HG02840 (cell line): ENCODE measurements at regions not wholly inside any gene's neighbourhood (a gene's known extent, or its start where the extent isn't known, plus 50 kb on each side); places are given as distances from the start of the nearest gene placed in this dataset.

Experiments used
- ATAC-seq: cut with Tn5 transposase; IDR thresholded peaks from one replicate; pipeline ENCODE4 v1.9.1; 2021; ENCODE audit warnings: mild to moderate bottlenecking, moderate library complexity, moderate number of reproducible peaks; ENCODE audit not compliant: unreplicated experiment, low FRiP score

- no peak for ATAC-seq
Observed at GRCh38 chr1:90502696-90503095, 214.4 kb downstream of the BARHL2 start.

DNA sequence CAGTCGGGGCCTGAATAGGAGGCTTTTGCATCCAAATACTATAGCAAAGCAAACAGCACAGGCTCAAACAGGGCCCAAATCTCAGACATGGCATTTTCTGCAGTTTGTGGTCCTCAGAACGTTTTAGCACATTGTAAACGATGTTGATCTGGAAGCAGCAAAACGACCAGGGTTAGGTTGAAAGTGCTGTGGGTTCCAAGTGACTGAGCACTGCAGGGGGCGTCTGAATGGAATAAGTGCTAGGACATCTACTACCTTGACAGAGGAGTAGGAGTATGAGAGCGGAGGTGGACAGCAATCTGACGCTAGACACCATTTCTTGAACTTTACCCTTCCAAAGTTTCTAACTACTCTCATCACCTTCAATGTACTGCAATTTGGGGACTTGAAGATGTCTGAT is 214.9 kb downstream of the BARHL2 start:
- no peak for ATAC-seq

GRCh38 chr1:90501281-90501680 is 215.8 kb downstream of the BARHL2 start:
- no peak for ATAC-seq

DNA sequence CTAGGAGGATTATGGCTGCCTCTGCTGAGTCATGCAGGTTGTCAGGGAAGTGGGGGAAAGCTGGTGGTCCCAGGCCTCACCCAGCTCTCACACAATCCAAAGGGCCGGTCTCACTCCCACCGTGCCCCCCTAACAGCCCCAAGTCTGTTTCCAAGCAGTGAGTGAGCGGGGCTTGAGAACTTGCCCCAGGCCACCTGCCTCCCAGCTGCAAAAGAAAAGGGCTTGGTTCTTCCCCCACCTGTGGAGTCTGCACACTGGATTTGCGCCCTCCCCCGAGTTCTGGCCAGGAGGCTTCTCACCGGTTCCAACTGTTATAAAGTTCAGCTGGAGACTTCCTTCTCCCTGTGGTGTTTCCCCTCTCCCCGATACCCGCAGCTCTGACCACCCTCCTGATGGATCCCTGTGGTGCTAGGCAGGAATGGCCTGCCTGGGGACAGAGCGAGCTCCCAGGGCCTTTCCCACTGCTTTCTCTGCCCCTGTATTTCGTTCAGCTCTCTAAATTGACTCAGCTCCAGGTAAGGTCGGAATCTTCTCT is 222.3 kb downstream of the BARHL2 start:
- ATAC-seq: no peak

GRCh38 chr1:90488451-90488850 is 228.7 kb downstream of the BARHL2 start:
- ATAC-seq: no peak

- ATAC-seq: no peak
Observed at GRCh38 chr1:90486996-90487395, 230.1 kb downstream of the BARHL2 start.

DNA sequence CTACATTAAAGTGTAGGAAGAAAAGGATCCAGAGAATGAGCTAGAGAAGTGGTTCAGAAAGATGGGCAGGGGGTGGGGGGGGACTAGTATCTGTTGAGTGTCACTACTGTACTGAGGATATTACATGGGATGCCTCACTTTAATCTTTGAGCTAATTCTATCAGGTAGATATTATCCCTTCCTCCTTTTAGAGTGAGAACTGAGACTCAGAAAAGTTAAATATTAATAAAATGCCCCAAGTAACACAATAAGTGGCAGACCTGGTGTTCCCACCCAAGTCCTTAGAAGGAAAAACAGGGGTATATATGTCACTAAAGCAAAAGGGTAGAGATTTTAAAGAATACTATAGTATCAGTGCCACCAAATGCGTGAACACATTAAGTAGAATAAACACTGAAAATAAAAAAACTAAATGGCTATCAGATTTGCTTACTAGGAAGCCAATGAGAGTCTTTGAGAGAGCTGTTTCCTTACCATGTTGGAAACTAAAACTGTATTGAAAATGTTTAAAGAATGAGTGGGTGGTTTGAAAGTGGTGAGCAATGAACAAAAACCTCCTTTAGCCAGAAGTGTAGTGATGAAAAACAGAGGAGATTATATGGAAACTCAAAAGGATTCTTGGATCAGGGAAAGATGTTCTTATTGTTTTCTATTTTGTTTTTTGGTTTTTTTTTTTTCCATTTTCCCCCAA is 230.8 kb downstream of the BARHL2 start:
- ATAC-seq: no peak

GRCh38 chr1:90480271-90480835 is 236.7 kb downstream of the BARHL2 start:
- ATAC-seq: no peak

GRCh38 chr1:90476994-90477393 is 240.1 kb downstream of the BARHL2 start:
- ATAC-seq: no peak

GRCh38 chr1:90476411-90476810 is 240.7 kb downstream of the BARHL2 start:
- ATAC-seq: no peak

DNA sequence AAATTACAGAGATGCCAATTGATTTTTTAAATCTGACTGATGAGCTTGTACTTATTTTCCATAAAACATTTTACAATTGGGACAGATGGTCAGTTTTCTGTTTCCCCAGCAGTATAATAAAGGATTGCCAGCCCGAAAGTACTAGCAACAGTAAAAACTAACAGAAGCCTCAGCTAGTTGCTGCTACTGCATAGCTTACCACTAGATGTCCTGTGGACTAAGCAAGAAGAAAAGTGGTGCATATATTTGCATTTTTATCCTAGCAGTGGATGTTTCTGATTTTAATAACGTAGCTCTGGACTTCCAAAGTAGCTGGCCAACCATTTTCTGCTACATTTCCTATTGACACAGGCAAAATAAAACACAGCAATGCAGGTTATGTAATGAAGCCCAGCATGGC is 241.5 kb downstream of the BARHL2 start:
- no peak for ATAC-seq

DNA sequence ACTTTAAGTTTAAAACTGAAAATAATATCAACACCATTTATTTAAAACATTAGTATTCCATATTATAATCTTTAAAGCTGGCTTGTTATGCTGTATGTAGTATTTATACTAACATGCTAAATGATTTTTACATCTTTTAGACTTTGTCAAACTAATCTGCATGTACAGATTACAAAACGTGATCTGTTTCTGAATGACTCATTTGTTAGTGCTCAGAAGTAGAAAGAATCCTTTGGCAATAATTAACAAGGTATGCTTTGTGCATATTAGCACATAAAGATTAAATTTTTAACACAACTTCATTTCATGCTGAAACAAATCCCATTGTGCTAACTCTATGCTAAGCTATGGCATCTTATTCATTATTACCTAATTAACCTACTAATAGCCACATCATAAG is 242.4 kb downstream of the BARHL2 start:
- ATAC-seq: no peak

DNA sequence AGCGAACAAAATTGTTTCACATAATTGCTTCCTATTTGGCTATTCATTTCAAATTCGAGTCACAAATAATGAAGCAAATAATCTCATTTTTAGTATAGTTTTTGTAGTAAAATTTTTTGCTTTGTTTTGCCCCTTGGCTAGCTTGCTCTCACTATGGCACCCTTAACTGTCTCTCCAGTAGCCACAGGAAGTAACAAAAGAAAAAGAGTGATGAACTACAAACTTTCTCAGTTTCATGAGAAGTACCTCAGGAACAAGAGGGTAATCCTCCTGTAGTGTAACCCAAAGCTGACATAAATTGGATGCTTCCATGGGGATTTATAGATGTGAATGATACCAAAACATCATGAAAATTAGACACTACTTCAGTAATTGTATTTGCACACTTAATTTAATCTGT is 242.9 kb downstream of the BARHL2 start:
- no peak for ATAC-seq

- no peak for ATAC-seq
Observed at GRCh38 chr1:90472775-90473174, 244.3 kb downstream of the BARHL2 start.

DNA sequence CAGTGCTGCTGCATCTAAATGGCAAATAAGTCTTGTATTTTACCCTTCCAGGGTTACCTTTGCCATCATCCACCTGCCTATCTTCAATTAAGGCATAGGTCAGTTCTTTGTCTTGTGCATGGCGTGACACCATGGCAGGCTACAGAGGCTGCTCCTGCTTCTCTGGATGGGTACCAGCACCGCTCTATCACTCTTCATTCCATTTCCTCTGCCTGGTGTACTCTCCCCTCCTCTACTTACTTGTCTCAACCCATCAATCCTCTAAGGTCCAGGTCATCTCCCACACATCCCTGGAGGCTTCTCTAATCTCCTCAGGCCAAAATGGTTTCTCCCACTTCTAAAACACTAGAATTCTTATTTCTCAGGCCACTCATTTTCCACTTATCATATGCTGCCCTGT is 257.5 kb downstream of the BARHL2 start:
- no peak for ATAC-seq

- no peak for ATAC-seq
Observed at GRCh38 chr1:90457985-90458384, 259.1 kb downstream of the BARHL2 start.

- ATAC-seq: no peak
Observed at GRCh38 chr1:90452491-90452890, 264.6 kb downstream of the BARHL2 start.

- no peak for ATAC-seq
Observed at GRCh38 chr1:90443354-90443753, 273.7 kb downstream of the BARHL2 start.

DNA sequence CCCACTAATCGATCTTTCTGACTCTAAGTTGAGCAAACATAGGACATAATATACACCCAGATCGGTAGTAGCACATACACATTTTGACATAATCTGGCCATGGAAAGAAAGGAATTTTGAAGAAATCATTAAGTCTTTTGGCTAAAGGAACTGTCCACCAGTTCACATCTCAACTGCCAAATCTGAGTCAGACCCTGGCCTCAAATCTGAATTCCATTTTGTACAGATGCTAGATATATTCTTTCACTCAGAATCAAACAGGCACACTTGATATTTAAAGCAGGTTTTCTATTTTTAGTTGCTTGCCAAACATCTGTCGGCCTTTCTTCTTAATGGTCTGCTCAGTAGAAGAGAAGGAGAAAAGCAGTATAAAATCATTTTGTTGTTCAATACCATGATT is 281.8 kb downstream of the BARHL2 start:
- no peak for ATAC-seq

DNA sequence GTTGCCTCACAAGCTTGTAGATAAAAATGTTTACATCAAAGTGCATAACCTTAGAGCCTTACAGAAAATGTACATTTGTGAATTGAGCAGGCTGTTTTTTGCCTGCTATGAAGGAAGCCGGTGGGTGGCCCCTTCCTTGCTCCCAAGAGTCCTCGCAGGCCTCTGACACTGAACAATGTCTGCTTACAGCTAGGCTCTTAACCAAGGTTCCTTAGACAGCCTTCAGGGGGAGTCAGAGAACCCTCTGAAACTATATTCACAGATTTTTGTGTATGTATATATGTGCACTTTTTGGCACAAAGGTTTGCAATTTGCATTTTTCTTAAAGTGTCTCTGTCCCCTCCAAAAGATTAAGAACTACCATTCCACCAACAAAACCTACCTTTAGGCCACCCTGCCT is 282.6 kb downstream of the BARHL2 start:
- no peak for ATAC-seq

DNA sequence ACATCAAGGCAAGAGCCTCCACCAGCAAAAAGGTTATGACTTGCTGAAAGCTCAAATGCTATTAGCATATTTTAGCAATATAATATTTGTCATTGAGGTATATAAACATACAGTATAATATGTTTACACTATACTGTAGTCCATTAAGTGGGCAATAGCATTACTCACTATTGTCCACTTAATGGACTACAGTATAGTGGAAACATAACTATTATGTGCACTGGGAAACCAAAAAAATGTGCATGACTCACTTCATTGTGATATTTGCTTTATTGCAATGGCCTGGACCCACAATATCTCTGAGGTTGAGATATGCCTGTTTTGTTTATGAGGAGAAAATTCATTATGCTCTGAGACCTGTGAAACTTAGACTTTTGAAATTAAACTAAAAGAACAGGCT is 300.0 kb downstream of the BARHL2 start:
- no peak for ATAC-seq

DNA sequence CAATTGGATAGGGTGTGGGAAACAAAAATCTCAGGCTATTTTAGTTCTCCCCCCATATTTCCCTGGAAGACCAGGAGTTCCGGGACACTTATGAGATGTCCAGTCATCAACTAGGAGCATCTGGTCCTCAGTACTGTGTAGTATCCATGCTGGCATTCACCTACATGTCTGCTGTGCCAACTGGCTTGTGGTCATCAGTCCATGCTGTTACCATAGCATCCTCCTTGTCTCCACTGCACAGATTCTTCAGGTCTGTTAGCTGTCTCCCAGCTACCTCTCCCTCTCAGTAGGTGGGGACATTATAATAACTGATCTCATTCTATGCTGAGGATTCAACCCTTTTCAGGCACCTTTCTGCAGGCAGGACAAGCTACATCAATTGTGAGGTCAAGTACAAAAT is 302.9 kb downstream of the BARHL2 start:
- no peak for ATAC-seq
